NCI-H510A treated with DMSO at 0.1 percent for 48 hours (cell line): ENCODE measurements at regions not wholly inside any gene's neighbourhood (a gene's known extent, or its start where the extent isn't known, plus 50 kb on each side); places are given as distances from the start of the nearest gene placed in this dataset.
"Not testable (repeated sequence)": the region's sequence is repeated elsewhere in the genome, so short reads cannot be mapped to it uniquely, and the experiment has no call there.

Experiments
- DNase-seq: peaks from one replicate; lab custom pipeline; 2025; lab: John Stamatoyannopoulos, UW

DNA sequence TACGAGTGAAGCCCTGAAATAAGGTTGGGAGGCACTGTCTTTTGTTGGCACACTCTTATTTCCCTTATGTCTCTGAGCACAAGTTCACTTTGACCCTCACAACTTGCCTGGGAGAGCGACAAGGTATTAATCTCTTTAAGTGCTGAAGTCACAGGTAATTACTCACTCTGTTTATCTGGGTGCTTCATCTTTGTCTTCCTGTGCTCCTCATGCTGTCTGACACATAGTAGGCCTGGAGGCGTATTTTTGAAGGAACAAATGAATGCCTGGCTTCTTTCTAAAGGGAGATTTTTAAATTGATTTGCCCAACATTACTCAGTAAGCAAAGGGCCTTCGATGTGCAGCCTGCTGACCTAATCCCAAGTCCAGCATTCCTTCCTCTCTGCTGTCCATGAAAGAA is 507.1 kb upstream of the TNP1 start:
- DNase-seq: no peak

DNA sequence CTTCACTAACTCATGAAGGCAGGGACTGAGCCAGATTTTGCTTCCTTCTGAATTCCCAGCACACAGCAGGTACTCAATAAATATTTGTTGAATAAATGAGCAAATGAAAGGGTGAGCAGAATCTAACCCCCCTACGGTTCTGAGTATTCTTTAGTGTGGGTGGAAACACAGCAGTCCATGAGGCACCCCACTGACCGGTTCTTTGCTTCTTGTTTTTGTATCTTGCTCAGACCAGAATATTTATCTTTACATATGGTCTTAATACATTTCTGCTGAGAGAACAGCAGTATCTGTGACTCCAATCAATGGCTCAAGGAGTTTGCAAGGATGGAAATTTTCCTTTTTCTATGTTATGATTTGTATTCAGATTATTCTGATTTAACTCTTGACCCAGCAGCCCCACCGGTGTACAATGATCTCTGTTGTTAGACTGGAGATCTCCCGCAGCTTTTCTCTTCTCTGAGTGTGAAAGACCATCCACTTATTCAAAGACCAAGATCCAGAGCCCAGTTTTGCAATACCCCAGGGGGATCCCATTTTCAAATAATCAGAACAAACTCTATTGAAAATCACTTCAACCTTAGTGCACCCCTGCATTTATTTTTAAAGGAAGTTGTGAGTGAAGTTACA is 506.5 kb upstream of the TNP1 start:
- DNase-seq: no peak

DNA sequence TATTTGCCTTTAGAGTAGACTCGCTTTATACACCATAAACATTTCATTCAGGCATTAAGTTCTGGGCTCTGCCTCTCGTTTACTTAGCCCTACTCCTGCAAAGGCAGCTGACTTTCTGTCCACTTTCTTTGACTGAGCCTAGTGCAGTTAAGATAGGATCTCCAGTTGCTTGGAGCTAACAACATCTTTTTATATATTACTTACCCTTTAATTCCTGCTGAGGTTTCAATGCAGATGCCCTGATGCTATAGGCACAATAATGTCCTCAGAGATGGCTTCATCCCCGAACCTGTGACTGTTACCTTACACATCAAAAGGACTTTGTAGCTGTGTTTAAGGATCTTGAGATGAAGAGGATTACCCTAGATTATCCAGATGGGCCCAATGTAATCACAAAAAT is 505.8 kb upstream of the TNP1 start:
- DNase-seq: no peak

GRCh38 chr2:217364224-217364623 is 504.4 kb upstream of the TNP1 start:
- DNase-seq: no peak

DNA sequence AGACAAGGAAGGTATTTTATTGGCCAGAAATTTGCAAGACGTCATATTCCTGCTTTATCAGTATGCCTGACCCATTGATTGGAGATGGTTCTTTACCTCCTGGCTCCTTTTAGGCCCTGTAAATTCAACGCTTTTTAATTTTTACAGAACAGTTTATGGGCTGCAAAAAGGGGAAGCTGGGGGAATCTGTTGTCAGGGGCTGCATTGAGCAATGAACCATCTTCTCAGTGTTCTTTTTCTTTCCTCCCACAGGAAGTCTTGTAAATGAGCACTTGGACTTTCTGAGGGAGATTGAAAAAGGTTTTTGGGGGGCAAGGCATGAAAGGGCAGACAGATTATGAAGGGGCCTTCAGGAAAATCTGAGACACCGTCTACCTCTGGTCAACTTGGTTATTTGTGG is 503.6 kb upstream of the TNP1 start:
- no peak for DNase-seq

- no peak for DNase-seq
These were observed 502.8 kb upstream of the TNP1 start for GRCh38 chr2:217362710-217363109.

DNA sequence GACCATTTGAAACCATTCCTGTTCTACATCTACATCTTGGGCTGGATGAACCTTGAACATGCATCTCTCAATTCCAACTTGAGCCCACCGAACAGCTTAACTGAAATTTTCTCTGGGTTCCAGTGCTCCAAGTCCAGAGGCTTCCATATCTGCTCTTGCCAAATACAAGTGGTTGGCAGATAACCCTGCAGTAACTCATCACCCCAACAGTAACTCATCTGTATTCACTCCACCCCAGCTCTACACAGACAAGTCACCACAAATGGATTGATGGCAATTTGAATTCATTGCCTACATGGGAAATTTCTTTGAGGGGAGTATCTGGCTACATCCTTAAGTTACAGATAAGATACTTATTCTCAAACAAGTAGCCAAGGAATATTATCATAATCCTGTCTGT is 502.4 kb upstream of the TNP1 start:
- DNase-seq: no peak

GRCh38 chr2:217361483-217361880 is 501.6 kb upstream of the TNP1 start:
- no peak for DNase-seq

GRCh38 chr2:217360781-217361482 is 501.1 kb upstream of the TNP1 start:
- peak; percentile 33 for DNase-seq

GRCh38 chr2:217360111-217360510 is 500.2 kb upstream of the TNP1 start:
- DNase-seq: no peak

GRCh38 chr2:217357886-217358620 is 498.2 kb upstream of the TNP1 start:
- no peak for DNase-seq

DNA sequence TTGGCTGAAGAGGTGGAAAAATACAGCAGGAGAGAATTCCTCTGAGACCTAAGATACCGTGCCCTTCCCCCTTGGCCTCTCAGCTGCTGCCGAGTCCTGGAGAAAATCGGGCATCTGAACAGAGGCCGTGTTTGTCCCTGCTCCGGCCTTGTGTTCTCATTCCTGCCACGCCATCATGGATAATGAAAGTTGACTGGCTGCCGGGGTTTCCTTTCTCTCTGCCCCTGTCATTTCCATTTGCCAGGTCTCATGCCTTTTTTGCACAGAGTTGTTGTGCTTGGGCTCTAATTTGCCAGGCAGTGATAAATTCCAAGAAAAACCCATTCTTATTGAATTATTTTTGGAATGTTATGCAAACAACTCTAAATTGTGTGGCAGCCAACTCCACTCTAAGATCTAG is 496.9 kb upstream of the TNP1 start:
- DNase-seq: no peak

GRCh38 chr2:217356142-217356541 is 496.3 kb upstream of the TNP1 start:
- no peak for DNase-seq

DNA sequence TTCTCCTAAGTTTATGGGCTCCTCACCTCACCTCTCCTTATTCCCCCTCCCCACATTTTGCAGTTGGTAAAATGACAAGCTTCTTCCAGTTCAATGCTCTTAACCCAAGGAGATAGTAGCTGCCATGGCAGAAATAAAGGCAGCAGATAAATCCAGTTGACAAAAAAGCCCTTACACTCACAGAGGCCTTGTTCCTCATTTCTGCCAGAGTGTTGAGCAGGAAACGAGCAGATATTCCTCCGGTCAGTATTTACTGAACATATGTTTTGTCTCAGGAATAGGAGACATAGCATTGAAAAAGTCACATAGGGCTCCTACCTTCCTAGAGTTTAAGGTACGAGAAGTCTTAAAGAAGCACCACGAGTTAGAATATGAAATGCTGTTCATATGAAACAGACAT is 493.7 kb upstream of the TNP1 start:
- no peak for DNase-seq

- no peak for DNase-seq
These were observed 491.5 kb upstream of the TNP1 start for GRCh38 chr2:217351378-217351777.

DNA sequence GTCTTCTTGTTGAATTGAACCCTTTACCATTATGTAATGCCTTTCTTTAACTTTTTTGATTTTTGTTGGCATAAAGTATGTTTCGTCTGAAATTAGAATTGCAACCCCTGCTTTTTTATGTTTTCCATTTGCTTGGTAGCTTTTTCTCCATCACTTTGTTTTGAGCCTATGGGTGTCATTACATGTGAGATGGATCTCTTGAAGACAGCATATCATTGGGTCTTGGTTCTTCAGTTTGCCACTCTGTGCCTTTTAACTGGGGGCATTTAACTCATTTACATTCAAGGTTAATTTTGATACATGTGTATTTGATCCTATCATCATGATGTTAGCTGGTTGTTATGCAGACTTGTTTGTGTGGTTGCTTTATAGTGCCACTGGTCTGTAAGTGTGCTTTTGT is 489.4 kb upstream of the TNP1 start:
- no peak for DNase-seq

DNA sequence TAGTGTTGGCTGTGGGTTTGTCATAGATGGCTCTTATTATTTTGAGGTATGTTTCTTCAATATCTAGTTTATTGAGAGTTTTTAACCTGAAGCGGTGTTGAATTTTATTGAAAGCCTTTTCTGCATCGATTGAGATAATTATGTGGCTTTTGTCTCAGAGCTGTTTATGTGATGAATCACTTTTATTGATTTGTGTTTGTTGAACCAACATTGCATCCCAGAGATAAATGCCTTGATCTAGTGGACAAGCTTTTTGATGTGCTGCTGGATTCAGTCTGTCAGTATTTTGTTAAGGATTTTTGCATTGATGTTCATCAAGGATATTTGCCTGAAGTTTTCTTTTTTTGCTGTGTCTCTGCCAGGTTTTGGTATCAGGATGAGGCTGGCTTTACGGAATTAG is 487.8 kb upstream of the TNP1 start:
- DNase-seq: not testable (repeated sequence)

DNA sequence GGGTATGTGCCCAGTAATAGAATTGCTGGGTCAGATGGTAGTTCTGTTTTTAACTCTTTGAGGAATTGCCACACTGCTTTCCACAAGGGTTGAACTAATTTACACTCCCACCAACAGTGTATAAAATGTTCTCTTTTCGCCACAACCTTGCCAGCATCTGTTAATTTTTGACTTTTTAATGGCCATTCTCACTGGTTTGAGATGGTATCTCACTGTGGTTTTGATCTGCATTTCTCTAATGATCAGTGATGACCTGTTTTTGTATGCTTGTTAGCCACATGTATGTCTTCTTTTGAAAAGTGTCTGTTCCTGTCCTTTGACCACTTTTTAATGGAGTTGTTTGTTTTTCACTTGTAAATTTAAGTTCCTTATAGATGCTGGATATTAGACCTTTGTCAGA is 486.2 kb upstream of the TNP1 start:
- DNase-seq: not testable (repeated sequence)

GRCh38 chr2:217340899-217341298 is 481.0 kb upstream of the TNP1 start:
- DNase-seq: no peak

- no peak for DNase-seq
These were observed 480.3 kb upstream of the TNP1 start for GRCh38 chr2:217340176-217340575.

GRCh38 chr2:217339753-217340152 is 479.9 kb upstream of the TNP1 start:
- DNase-seq: no peak

DNA sequence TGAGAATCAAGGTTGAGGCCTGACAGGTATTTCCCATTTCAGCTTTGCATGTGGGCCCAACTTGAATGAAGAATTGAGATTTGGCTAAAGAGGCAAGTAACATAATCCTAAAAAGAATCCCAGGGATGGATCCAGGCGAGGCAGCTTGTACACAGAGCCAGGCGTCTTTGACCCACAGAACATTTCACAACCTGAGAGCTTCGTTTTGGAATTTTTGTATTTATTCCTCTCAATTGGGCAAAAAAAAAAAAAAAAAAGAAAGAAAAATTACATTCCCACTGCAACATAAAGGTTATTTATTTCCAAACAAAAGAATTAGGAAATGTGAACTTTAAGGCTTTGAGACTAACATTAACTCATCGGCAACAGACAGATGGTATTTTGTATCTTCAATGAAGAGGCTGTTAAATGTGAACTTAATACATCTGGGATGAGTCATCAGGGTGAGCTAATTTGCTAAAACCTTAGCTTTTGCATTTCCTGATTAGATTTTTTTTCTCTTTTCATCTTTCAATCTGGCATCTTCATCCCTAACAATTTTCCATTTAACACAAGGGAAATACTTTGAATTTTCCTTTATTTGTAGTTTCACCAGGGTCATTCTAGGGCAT is 478.5 kb upstream of the TNP1 start:
- no peak for DNase-seq

DNA sequence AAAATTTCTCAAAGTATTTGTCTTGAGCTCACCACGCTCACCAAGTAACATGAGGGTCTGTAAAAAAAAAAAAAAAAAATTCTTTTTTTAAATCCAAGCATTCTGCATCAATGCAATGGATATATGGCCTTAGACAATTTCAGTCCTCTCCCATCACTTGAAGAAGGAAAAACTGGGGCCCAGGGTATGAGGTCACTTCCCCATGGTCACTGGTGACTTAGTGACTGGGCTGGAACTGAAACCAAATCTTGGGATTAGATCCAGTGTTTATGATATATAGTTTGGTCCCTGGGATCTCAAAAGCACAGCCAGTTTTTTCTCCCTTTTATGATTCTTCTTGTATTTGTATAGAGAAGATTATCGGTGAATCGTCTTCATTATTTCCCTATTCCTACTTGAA is 477.9 kb upstream of the TNP1 start:
- no peak for DNase-seq
